ENCODE measurements at regions not wholly inside any gene's neighbourhood (a gene's known extent, or its start where the extent isn't known, plus 50 kb on each side); places are given as distances from the start of the nearest gene placed in this dataset.

DNA sequence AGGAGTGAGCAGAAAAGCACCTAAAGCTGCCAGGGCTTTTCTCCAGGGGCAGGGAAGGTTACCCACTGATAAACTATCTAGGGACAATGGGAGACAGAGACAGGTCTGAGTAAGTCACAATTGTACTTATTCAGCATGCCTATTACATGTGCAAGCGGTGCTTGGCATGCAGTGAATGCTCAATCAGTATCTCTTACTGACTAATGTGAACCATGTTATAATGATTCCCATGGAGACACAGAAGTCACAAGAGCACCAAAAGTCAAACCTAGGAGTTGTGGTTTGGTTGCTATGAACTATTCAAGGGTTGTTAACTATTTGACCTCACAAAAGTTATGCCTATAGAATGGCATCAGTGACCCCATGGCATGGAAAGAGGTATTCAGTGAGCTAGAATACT is 50.0 kb upstream of the RASGRP1 start:
- TF ChIP-seq, protein P1, sequence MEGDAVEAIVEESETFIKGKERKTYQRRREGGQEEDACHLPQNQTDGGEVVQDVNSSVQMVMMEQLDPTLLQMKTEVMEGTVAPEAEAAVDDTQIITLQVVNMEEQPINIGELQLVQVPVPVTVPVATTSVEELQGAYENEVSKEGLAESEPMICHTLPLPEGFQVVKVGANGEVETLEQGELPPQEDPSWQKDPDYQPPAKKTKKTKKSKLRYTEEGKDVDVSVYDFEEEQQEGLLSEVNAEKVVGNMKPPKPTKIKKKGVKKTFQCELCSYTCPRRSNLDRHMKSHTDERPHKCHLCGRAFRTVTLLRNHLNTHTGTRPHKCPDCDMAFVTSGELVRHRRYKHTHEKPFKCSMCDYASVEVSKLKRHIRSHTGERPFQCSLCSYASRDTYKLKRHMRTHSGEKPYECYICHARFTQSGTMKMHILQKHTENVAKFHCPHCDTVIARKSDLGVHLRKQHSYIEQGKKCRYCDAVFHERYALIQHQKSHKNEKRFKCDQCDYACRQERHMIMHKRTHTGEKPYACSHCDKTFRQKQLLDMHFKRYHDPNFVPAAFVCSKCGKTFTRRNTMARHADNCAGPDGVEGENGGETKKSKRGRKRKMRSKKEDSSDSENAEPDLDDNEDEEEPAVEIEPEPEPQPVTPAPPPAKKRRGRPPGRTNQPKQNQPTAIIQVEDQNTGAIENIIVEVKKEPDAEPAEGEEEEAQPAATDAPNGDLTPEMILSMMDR (IDR thresholded peaks at IDR 0.05) = no peak
- no peak for TF ChIP-seq POLR2A (IDR thresholded peaks at IDR 0.05)

Measured in esophagus squamous epithelium (tissue), 4 donors.